ENCODE measurements at regions not wholly inside any gene's neighbourhood (a gene's known extent, or its start where the extent isn't known, plus 50 kb on each side); places are given as distances from the start of the nearest gene placed in this dataset.

- TF ChIP-seq CTCF (conservative IDR thresholded peaks at IDR 0.05; ENCODE audit: low read depth, low read length) (no peak), EZH2 (IDR thresholded peaks at IDR 0.05; ENCODE audit: low read length, unreplicated experiment) (no peak)
Observed at GRCh38 chr13:83229574-83230305, 652.5 kb downstream of the SLITRK1 start.
